ENCODE measurements at regions not wholly inside any gene's neighbourhood (a gene's known extent, or its start where the extent isn't known, plus 50 kb on each side); places are given as distances from the start of the nearest gene placed in this dataset.

DNA sequence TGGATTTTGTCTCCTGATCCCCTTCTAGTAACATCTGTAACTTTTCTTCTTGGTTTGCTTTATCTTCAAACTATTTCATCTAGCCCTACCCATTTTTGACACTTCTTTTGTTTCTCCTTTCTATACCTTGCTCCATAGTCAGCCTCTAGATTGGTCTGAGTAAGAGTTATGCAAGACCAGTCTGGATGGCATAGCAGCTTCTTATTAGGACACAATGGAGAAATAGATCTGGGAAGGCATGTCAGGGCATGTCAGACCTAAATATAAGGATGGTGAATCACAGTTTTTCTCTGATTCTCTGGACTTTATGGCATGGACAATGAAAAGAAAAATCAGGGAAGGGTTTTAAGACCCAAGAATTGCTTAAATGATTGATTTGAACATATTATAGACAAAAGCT lies 452.5 kb downstream of the RAP2B start:
- H3K36me3 ChIP-seq (ENCODE audit: control insufficient read depth in 2 of 2, extremely low read depth in 1 of 2, insufficient read depth in 2 of 2, low read length in 2 of 2), result no peaks in the 10 kb centered on the region
- ChIA-PET CTCF (interaction anchor here (0.8 to 1.1 kb wide), 3 partner anchors 11 to 146 kb away, joined by 3 to 4 read pairs (median 3); no protein-coding TSS in a partner anchor), POLR2A (no interaction called here)
- BruUV-seq (replicated peaks), result no TSS peak
- H4K20me1 ChIP-seq (replicated peaks; ENCODE audit: control insufficient read depth, extremely low read depth, insufficient read depth, low read length), result no peaks in the 10 kb centered on the region
- H2AFZ ChIP-seq (ENCODE audit: low read depth, low read length), result peak overlapping the region; percentile 79
- no peaks in the 10 kb centered on the region for H3K9me1 ChIP-seq (replicated peaks; ENCODE audit: control insufficient read depth, extremely low read depth, insufficient read depth, low read length)
- no peaks in the 10 kb centered on the region for H3K9me3 ChIP-seq (replicated peaks; ENCODE audit: control insufficient read depth, insufficient read depth, low read length)
- H3K4me3 ChIP-seq (replicated peaks in 1 of 3; ENCODE audit: insufficient read depth in 1 of 3, low read depth in 1 of 3, low read length in 3 of 3), result no peak overlapping the region
- H3K79me2 ChIP-seq (ENCODE audit: control insufficient read depth, insufficient read depth, low read length), result no peaks in the 10 kb centered on the region
- no peak overlapping the region for H3K4me2 ChIP-seq (ENCODE audit: insufficient read depth, low read length)
- H3K4me1 ChIP-seq (ENCODE audit: control insufficient read depth, extremely low read depth, insufficient read depth, low read length), result peaks cover 4% of the 10 kb centered on the region
- dilution Hi-C loops (cut with MboI; ENCODE audit: extremely low pct_ligation_motif_present, low sequenced_read_pairs) (no loop called here), intact Hi-C loops (cut with micrococcal nuclease) (no loop called here)
- H3K27me3 ChIP-seq (ENCODE audit: control insufficient read depth in 2 of 2, insufficient read depth in 2 of 2, low read length in 2 of 2), result no peaks in the 10 kb centered on the region
- no peak overlapping the region for H3K9ac ChIP-seq (replicated peaks; ENCODE audit: extremely low read depth, insufficient read depth, low read length)
- no peak for TF ChIP-seq POLR2A (IDR thresholded peaks at IDR 0.05; ENCODE audit: low read depth, low read length)
- DNase-seq (ENCODE audit: low read depth, low spot score) (peak; percentile 62), FAIRE-seq (peak; percentile 42)
- H3K27ac ChIP-seq (ENCODE audit: insufficient read depth, low read depth, low read length), result peak overlapping the region; percentile 36

DNA sequence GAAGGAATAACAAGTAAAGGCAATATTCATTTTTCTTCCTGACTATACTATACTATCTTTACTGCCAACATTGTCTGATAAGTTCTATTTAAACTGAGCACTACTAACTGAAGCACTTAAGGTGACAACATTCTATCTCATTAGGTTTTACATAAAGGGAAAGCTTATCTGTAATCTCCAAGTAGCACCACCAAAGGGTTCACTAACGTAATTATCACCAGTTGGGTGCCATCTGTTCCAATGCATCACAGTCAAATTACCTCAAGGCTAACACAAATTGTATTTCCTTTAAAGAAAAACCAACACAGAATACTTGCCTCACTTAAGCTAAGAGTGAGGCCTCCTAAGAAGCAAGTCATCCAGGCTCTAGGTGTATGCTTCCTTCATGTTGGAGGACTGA lies 453.8 kb downstream of the RAP2B start:
- POLR2A ChIA-PET, result no interaction called here
- FAIRE-seq (no peak), DNase-seq (ENCODE audit: low read depth, low spot score) (no peak)
- Histone ChIP-seq H3K36me3 (ENCODE audit: control insufficient read depth in 2 of 2, extremely low read depth in 1 of 2, insufficient read depth in 2 of 2, low read length in 2 of 2) (no peaks in the 10 kb centered on the region), H3K27me3 (ENCODE audit: control insufficient read depth in 2 of 2, insufficient read depth in 2 of 2, low read length in 2 of 2) (no peaks in the 10 kb centered on the region), H3K79me2 (ENCODE audit: control insufficient read depth, insufficient read depth, low read length) (no peaks in the 10 kb centered on the region), H2AFZ (ENCODE audit: low read depth, low read length) (no peak overlapping the region), H3K4me1 (ENCODE audit: control insufficient read depth, extremely low read depth, insufficient read depth, low read length) (peaks cover 4% of the 10 kb centered on the region), H3K9ac (replicated peaks; ENCODE audit: extremely low read depth, insufficient read depth, low read length) (no peak overlapping the region), H3K9me1 (replicated peaks; ENCODE audit: control insufficient read depth, extremely low read depth, insufficient read depth, low read length) (no peaks in the 10 kb centered on the region), H3K27ac (ENCODE audit: insufficient read depth, low read depth, low read length) (no peak overlapping the region), H4K20me1 (replicated peaks; ENCODE audit: control insufficient read depth, extremely low read depth, insufficient read depth, low read length) (no peaks in the 10 kb centered on the region), H3K4me3 (replicated peaks in 1 of 3; ENCODE audit: insufficient read depth in 1 of 3, low read depth in 1 of 3, low read length in 3 of 3) (no peak overlapping the region), H3K4me2 (ENCODE audit: insufficient read depth, low read length) (no peak overlapping the region), H3K9me3 (replicated peaks; ENCODE audit: control insufficient read depth, insufficient read depth, low read length) (no peaks in the 10 kb centered on the region)
- no TSS peak for BruUV-seq (replicated peaks)
- CTCF ChIA-PET, result no interaction called here
- TF ChIP-seq EZH2 (IDR thresholded peaks at IDR 0.05; ENCODE audit: borderline replicate concordance, low read depth, low read length, severe bottlenecking) (no peak), POLR2AphosphoS5 (IDR thresholded peaks at IDR 0.05; ENCODE audit: insufficient read depth, low read depth, low read length) (no peak), FOS (IDR thresholded peaks at IDR 0.05; ENCODE audit: borderline replicate concordance, insufficient read depth, low read length) (no peak), POLR2A (IDR thresholded peaks at IDR 0.05; ENCODE audit: low read depth, low read length) (no peak), JUN (IDR thresholded peaks at IDR 0.05; ENCODE audit: borderline replicate concordance, insufficient read depth, insufficient read length, low read depth) (no peak), MYC (IDR thresholded peaks at IDR 0.05; ENCODE audit: low read depth, low read length) (no peak), GATA2 (IDR thresholded peaks at IDR 0.05; ENCODE audit: insufficient read depth, insufficient read length, low read depth, low read length) (no peak)
- TF ChIP-seq, protein P1, sequence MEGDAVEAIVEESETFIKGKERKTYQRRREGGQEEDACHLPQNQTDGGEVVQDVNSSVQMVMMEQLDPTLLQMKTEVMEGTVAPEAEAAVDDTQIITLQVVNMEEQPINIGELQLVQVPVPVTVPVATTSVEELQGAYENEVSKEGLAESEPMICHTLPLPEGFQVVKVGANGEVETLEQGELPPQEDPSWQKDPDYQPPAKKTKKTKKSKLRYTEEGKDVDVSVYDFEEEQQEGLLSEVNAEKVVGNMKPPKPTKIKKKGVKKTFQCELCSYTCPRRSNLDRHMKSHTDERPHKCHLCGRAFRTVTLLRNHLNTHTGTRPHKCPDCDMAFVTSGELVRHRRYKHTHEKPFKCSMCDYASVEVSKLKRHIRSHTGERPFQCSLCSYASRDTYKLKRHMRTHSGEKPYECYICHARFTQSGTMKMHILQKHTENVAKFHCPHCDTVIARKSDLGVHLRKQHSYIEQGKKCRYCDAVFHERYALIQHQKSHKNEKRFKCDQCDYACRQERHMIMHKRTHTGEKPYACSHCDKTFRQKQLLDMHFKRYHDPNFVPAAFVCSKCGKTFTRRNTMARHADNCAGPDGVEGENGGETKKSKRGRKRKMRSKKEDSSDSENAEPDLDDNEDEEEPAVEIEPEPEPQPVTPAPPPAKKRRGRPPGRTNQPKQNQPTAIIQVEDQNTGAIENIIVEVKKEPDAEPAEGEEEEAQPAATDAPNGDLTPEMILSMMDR (IDR thresholded peaks at IDR 0.05; ENCODE audit: extremely low read depth in 1 of 2, insufficient read depth in 1 of 2, low read depth in 1 of 2, low read length in 2 of 2), result no peak
- TF ChIP-seq, protein P2, sequence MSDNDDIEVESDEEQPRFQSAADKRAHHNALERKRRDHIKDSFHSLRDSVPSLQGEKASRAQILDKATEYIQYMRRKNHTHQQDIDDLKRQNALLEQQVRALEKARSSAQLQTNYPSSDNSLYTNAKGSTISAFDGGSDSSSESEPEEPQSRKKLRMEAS (IDR thresholded peaks at IDR 0.05; ENCODE audit: insufficient read depth, insufficient read length), result no peak
- dilution Hi-C loops (cut with MboI; ENCODE audit: extremely low pct_ligation_motif_present, low sequenced_read_pairs), result no loop called here
- intact Hi-C loops (cut with micrococcal nuclease), result no loop called here
